ENCODE measurements at regions not wholly inside any gene's neighbourhood (a gene's known extent, or its start where the extent isn't known, plus 50 kb on each side); places are given as distances from the start of the nearest gene placed in this dataset.

DNA sequence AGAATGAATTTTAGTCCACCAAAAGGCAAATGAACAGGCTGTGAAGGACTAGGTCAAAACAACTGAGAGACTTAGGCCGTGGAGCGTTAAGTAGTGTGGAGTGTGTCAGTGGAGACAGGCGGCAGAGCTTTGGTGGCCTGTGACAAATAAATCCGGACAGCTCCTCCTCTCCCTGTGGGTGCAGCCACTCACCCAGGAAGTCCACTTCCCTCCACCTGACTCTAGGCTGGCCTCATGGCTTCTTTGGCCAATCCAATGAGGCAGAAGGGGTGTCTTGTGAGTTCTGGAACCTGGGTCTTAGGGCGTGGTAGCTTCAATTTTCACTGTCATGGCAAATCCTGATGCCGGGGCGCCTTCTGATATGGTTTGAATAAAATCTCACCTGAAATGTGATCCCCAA lies 180.9 kb upstream of the C14orf180 start:
- no peak for TF ChIP-seq MLX (CRISPR knock-in tag; IDR thresholded peaks at IDR 0.05)
- no peak for TF ChIP-seq JAZF1 (CRISPR knock-in tag; IDR thresholded peaks at IDR 0.05)
- TF ChIP-seq MXD4 (CRISPR knock-in tag; IDR thresholded peaks at IDR 0.05; ENCODE audit: borderline replicate concordance), result no peak
- TF ChIP-seq, protein P1, sequence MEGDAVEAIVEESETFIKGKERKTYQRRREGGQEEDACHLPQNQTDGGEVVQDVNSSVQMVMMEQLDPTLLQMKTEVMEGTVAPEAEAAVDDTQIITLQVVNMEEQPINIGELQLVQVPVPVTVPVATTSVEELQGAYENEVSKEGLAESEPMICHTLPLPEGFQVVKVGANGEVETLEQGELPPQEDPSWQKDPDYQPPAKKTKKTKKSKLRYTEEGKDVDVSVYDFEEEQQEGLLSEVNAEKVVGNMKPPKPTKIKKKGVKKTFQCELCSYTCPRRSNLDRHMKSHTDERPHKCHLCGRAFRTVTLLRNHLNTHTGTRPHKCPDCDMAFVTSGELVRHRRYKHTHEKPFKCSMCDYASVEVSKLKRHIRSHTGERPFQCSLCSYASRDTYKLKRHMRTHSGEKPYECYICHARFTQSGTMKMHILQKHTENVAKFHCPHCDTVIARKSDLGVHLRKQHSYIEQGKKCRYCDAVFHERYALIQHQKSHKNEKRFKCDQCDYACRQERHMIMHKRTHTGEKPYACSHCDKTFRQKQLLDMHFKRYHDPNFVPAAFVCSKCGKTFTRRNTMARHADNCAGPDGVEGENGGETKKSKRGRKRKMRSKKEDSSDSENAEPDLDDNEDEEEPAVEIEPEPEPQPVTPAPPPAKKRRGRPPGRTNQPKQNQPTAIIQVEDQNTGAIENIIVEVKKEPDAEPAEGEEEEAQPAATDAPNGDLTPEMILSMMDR (IDR thresholded peaks at IDR 0.05), result no peak
- TF ChIP-seq IRF2 (CRISPR knock-in tag; IDR thresholded peaks at IDR 0.05; ENCODE audit: borderline replicate concordance, low read depth), result no peak
- TF ChIP-seq AFF4 (CRISPR knock-in tag; IDR thresholded peaks at IDR 0.05; ENCODE audit: borderline replicate concordance), result no peak
- TF ChIP-seq NR3C1 (CRISPR knock-in tag; conservative IDR thresholded peaks at IDR 0.05; ENCODE audit: low read depth), result no peak
- no peak for TF ChIP-seq MAX (CRISPR knock-in tag; IDR thresholded peaks at IDR 0.05)
- TF ChIP-seq RELA (CRISPR knock-in tag; IDR thresholded peaks at IDR 0.05; ENCODE audit: borderline replicate concordance), result no peak

Data from WTC11 (cell line).